ENCODE measurements at regions not wholly inside any gene's neighbourhood (a gene's known extent, or its start where the extent isn't known, plus 50 kb on each side); places are given as distances from the start of the nearest gene placed in this dataset.
"Not testable (repeated sequence)": the region's sequence is repeated elsewhere in the genome, so short reads cannot be mapped to it uniquely, and the experiment has no call there.

GRCh38 chr2:80943487-80943886, 638.9 kb upstream of the LRRTM1 start:
- no peak for DNase-seq (ENCODE audit: extremely low spot score)
- CTCF ChIA-PET: interaction anchor here (1.4 kb wide), 1 partner anchor 11 kb away, joined by 3 read pairs; no protein-coding TSS in a partner anchor
- TF ChIP-seq CTCF (IDR thresholded peaks at IDR 0.05; ENCODE audit: control extremely low read depth, extremely low read depth, low read depth, missing control alignments): no peak
- POLR2A ChIA-PET: no interaction called here

DNA sequence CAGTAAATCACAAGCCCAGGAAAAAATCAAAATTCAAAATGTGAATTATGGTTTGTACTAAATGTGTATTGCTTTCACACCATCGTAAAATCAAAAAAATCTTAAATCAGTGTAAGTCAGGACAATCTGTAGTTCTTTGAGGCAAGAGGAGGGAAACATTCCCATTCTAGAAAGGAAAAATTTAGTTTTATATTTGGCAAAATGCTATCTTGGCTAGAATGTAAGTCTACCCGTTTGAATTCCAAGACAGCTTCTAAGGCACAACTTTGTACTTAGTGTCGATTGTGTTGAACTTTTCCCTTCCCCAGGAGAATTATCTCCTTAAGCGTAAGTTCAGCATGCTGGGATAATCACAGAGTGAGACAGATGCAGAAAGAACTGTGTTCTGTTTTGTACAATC, 638.2 kb upstream of the LRRTM1 start:
- POLR2A ChIA-PET: no interaction called here
- no peak for DNase-seq (ENCODE audit: extremely low spot score)
- no peak for TF ChIP-seq CTCF (IDR thresholded peaks at IDR 0.05; ENCODE audit: control extremely low read depth, extremely low read depth, low read depth, missing control alignments)
- CTCF ChIA-PET: interaction anchor here (0.7 kb wide), 1 partner anchor 8 kb away, joined by 3 read pairs; no protein-coding TSS in a partner anchor

- CTCF ChIA-PET: no interaction called here
- POLR2A ChIA-PET: no interaction called here
- DNase-seq (ENCODE audit: extremely low spot score): no peak
These were observed 633.9 kb upstream of the LRRTM1 start for GRCh38 chr2:80938463-80938862.

GRCh38 chr2:80931820-80932219, 627.3 kb upstream of the LRRTM1 start:
- POLR2A ChIA-PET; CTCF ChIA-PET; DNase-seq (ENCODE audit: extremely low spot score): not testable (repeated sequence)

More at GRCh38 chr2:80938463-80938862, 633.9 kb upstream of the LRRTM1 start:
- TF ChIP-seq CTCF (IDR thresholded peaks at IDR 0.05; ENCODE audit: control extremely low read depth, extremely low read depth, low read depth, missing control alignments): no peak

DNA sequence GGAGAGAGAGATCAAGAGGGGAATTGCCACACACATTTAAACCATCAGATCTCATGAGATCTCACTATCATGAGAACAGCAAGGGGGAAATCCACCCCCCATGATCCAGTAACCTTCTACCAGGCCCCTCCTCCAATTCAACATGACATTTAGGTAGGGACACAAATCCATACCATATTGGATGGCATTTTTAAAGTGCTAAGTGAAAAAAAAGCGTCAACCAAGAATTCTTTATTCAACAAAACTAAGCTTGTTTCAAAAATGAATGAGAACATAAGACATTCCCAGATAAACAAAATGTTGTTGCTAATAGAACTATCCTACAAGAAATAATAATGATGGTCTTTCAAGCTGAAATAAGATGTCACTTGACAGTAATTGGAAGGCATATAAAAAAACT, 626.2 kb upstream of the LRRTM1 start:
- no peak for DNase-seq (ENCODE audit: extremely low spot score)
- ChIA-PET CTCF (no interaction called here), POLR2A (no interaction called here)
- no peak for TF ChIP-seq CTCF (IDR thresholded peaks at IDR 0.05; ENCODE audit: control extremely low read depth, extremely low read depth, low read depth, missing control alignments)

DNA sequence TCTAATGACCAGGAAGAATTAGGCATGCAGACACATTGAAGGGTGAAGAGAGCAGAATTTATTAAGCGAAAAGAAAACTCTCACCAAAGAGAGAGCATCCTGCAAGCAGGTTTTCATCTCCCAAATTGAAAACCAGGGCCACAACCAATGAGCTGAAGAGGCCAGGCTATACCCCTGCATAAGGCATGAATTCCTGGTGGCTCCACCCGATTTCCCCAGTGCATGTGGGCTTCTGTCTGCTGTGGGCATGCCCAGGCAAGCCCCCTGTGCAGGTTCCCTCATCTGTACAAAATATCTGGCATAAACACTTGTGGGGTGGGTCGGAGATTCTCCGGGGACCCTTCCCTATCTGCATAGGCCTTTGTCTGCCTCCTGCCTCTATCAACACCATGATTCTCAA, 621.6 kb upstream of the LRRTM1 start:
- ChIA-PET CTCF (interaction anchor here (1.1 kb wide), 1 partner anchor 16 kb away, joined by 3 read pairs; no protein-coding TSS in a partner anchor), POLR2A (no interaction called here)
- DNase-seq (ENCODE audit: extremely low spot score): no peak
- TF ChIP-seq CTCF (IDR thresholded peaks at IDR 0.05; ENCODE audit: control extremely low read depth, extremely low read depth, low read depth, missing control alignments): no peak

DNA sequence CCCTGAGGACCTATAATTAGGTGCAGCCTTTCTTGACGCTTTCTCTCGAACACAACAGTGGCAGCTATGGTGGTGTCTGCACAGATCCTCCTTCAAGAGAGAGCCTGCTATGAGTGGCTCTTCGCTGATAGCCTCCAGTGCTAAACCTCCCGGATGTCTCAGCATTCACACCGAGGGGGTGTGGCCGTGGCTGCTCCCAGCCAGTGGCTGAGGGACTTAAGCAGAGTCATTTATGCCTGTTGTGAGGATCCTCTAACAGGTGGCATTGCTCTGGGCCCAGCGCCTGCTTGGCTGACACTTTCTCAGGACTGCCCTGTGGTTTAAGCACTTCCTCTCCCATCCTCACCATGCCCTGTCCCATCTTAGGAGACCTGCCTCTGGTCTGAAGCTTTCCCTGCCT, 592.0 kb upstream of the LRRTM1 start:
- ChIA-PET CTCF (no interaction called here), POLR2A (no interaction called here)
- no peak for DNase-seq (ENCODE audit: extremely low spot score)
- TF ChIP-seq CTCF (IDR thresholded peaks at IDR 0.05; ENCODE audit: control extremely low read depth, extremely low read depth, low read depth, missing control alignments): no peak
